Stimulated activated CD4-positive, alpha-beta T cell treated with anti-CD3 and anti-CD28 coated beads, Interleukin-1b, Interleukin-23, amount 100 ng/mL, for 24 hours (primary cell): ENCODE measurements at regions not wholly inside any gene's neighbourhood (a gene's known extent, or its start where the extent isn't known, plus 50 kb on each side); places are given as distances from the start of the nearest gene placed in this dataset.

Experiments
- DNase-seq, 4 experiments: peaks; one replicate each; pipeline ENCODE4 v3.0.0-alpha.2; 2020; ENCODE audit warnings: low read depth in 4 of 4, low spot score in 1 of 4

- no peak for DNase-seq
These were observed 297.7 kb downstream of the PARP8 start for GRCh38 chr5:50963971-50964745.

GRCh38 chr5:50964746-50965653, 298.6 kb downstream of the PARP8 start:
- no peak for DNase-seq

GRCh38 chr5:50965654-50966375, 299.4 kb downstream of the PARP8 start:
- no peak for DNase-seq

- DNase-seq, result no peak
These were observed 300.6 kb downstream of the PARP8 start for GRCh38 chr5:50967009-50967562.

- DNase-seq, result no peak
These were observed 301.3 kb downstream of the PARP8 start for GRCh38 chr5:50967563-50968355.

GRCh38 chr5:50968356-50969149, 302.1 kb downstream of the PARP8 start:
- no peak for DNase-seq

GRCh38 chr5:50969151-50970031, 303.0 kb downstream of the PARP8 start:
- no peak for DNase-seq

GRCh38 chr5:50975840-50976239, 309.4 kb downstream of the PARP8 start:
- no peak for DNase-seq

GRCh38 chr5:50978924-50979323, 312.5 kb downstream of the PARP8 start:
- DNase-seq, result no peak

GRCh38 chr5:50984640-50985039, 318.2 kb downstream of the PARP8 start:
- DNase-seq, result no peak

- no peak for DNase-seq
These were observed 324.0 kb downstream of the PARP8 start for GRCh38 chr5:50990296-50990924.

GRCh38 chr5:50995285-50995942, 329.0 kb downstream of the PARP8 start:
- no peak for DNase-seq

GRCh38 chr5:51001227-51001923, 334.9 kb downstream of the PARP8 start:
- DNase-seq, result no peak

GRCh38 chr5:51002368-51002767, 335.9 kb downstream of the PARP8 start:
- DNase-seq, result no peak

GRCh38 chr5:51013036-51013435, 346.6 kb downstream of the PARP8 start:
- no peak for DNase-seq

GRCh38 chr5:51018423-51018822, 352.0 kb downstream of the PARP8 start:
- DNase-seq, result no peak

- no peak for DNase-seq
These were observed 357.8 kb downstream of the PARP8 start for GRCh38 chr5:51024263-51024662.
